ENCODE measurements at regions not wholly inside any gene's neighbourhood (a gene's known extent, or its start where the extent isn't known, plus 50 kb on each side); places are given as distances from the start of the nearest gene placed in this dataset.
"Not testable (repeated sequence)": the region's sequence is repeated elsewhere in the genome, so short reads cannot be mapped to it uniquely, and the experiment has no call there.

DNA sequence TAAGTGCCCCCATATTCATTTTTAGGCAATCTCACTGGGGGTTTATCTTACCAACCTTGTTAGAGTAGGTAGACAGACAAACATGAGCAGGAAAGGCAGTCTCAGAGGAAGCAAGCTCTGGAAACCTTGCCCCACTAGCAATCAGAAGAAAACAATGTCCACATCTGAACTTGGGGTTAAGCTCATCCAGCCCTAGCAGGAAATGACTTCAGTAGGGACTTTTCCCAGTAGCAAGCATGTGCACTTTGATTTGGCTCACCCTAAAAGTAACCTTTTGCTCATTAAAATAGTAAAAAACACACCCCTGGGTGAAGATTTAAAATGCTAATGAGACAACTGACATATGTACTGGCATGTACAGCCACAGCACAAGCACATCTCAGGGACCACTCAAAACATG is 175.5 kb downstream of the AKAIN1 start:
- no peak for DNase-seq (ENCODE audit: low spot score)

DNA sequence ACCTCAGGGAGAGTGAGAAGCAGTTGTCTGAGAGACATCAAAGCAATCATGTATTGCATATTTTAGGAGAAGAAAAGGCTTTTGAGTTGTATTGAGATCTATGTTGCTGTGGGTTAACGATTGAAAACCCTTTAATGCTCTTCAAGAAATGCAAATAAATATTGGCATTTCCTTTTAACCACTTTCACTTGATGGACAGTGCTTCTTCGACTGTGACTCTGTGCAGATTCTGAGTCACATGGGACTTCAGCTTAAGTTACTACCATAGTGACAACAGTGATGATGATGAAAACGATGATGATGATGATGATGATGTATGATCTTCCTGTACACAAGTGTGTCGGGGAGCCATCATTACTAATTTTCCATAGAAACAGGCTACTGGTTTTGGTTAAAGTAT is 181.8 kb downstream of the AKAIN1 start:
- no peak for DNase-seq (ENCODE audit: low spot score)

DNA sequence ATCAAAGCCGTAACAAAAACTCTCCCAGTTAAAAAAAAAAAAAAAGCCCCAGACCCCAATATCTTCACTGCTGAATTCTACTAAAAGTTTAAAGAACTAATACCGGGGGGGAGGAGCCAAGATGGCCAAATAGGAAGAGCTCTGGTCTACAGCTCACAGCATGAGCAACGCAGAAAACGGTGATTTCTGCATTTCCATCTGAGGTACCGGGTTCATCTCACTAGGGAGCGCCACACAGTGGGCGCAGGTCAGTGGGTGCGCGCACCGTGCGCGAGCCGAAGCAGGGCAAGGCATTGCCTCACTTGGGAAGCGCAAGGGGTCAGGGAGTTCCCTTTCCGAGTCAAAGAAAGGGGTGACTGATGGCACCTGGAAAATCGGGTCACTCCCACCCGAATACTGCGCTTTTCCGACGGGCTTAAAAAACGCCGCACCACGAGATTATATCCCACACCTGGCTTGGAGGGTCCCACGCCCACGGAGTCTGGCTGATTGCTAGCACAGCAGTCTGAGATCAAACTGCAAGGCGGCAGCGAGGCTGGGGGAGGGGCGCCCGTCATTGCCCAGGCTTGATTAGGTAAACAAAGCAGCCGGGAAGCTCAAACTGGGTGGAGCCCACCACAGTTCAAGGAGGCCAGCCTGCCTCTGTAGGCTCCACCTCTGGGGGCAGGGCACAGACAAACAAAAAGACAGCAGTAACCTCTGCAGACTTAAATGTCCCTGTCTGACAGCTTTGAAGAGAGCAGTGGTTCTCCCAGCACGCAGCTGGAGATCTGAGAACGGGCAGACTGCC is 192.8 kb downstream of the AKAIN1 start:
- DNase-seq (ENCODE audit: low spot score), result not testable (repeated sequence)

DNA sequence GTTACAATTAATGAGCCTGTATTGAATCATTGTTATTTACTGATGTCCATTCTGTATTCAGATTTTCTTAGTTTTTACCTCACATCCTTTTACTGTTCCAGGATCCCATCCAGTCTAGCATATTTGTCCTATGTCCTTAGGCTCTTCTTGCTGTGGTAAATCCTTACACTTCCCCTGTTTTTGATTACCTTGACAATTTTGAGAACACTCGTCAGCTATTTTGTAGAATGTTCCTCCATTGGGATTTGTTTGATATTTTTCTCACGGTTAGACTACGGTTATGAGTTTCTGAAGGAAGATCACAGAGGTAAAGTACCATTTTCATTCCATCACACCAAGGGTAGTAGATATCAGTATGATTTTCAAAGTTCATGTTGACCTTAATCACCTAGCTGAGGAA is 202.3 kb downstream of the AKAIN1 start:
- DNase-seq (ENCODE audit: low spot score), result no peak

DNA sequence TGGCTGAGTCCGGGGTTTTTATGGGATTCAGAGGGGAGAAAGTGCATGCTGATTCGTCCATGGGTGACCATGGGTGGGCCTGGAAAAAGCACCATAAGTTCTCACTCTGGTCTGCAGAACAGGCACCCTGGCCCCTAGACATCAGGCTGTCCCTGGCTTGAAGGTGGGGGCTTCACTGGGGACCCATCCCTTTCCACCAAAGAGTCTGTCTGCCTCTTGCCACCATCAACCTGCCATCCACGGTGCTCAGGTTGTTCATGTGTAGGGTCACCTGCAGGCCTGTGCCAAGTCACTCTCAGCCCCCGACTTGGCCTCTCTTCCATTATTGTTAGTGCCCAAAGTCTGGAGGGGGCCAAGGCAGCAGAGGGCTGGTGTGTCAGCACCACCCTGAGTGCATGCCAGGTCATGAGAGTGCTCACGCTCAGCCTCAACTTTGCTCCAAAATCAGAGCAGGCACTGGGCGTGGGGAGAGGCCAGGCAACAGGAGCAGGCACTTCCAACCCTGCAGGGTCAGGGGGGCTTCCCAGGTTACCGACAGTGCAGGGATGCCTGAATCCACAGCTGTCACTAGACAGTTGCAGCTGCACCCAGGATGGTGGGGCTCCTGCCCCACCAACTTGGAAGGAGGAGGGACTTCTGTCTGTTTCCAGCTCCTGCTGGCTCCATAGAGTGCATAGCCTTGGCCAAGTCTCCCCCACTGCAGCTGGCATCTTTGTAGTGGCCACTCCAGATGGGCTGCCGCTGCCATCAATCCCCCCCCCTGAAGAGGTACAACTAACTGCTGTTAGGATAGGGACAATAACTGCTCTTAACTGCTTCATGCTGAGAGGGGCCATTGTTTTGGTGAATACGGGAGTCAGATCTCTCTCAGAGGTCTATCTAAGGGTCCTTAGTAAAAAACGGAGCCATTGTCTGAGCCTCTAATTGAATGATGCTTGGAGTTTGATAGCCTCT is 209.3 kb downstream of the AKAIN1 start:
- DNase-seq (ENCODE audit: low spot score), result no peak

DNA sequence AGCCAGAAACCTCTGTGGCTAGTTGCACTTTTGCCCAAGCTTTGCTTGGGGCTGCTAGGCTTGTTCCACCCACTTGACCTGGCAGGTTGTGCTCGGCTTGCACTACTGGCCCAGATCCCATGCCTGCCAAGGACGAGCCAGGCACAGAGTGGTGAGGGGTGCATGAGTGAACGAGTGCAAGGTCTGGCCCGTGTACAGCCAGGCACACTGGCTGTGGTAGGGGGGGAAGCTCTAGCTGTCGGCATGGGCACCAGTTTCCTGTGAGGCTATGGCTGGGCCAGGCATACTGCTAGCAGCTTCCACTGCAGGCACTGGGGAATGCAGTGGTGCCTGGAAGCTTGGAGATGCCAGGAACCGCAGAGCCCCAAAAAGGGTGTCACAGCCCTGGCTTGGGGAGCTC is 210.4 kb downstream of the AKAIN1 start:
- no peak for DNase-seq (ENCODE audit: low spot score)

DNA sequence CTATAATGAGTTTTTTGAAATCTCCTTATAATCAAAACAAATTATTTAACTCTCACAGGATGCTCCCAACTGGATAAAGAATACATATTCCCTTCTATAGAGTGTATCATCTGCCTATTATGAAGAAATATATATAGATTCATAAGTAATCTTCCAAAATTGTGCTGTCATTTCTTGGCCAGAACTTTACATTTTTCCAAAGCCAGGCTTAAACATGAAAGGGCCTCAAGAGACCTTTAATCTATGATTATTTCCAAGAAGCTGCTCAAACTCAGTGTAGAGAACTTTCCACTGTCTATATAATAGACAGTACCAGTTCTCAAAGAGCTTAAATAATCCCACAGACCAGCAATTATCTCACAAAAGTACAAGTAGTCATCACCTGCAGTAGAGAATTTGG is 211.0 kb downstream of the AKAIN1 start:
- no peak for DNase-seq (ENCODE audit: low spot score)

DNA sequence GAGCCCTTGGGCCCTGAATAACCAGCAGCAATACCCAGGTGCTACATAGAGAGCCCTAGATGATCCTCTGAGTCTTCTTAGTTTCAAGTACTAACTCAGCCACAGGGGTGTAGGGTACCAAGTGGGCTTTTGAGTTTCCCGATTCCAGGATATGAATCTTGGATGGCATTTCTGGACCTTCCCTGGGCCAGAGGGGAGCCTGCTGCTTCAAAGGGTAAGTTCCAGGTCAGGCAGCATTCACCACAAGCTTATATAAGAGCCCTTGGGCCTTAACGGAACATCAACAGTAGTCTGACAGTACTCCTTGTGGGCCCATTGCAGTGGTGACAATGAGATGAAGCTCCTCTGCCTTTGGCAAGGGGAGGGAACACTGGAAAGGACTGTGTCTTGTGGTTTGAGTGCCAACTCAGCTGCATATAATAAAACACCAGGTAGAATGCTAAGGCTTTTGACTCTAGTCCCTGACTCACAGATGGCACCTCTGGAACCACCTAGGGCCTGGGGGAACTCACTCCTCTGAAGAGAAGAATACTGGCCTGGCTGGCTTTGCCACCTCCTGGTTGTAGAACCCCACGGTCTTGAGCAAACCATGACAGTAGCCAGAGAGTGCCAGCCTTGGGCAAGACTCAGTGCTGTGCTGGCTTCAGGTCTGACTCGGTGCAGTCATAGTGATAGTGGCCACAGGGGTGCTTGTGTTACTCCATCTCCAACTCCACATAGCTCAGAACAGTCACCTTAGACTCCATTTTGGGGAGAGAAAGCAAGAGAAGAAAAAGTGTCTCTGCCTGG is 235.7 kb downstream of the AKAIN1 start:
- DNase-seq (ENCODE audit: low spot score), result no peak

DNA sequence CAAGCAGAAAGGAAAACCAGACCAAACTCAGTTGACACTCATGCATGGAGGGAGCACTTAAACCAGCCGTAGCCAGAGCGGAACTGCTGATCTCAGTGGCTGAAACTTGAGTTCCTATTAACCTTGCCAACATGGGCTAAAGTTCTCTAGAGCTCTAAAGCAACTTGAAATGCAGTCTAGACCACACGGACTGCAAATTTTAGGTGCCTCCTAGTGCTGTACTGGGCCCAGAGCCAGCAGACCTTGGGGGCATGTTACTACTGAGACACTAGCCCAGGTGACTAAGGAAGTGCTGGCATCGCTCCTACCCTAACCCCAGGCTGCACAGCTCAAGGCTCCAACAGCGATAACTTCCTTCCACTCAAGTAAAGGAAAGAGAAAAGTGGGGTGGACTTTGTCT is 236.5 kb downstream of the AKAIN1 start:
- DNase-seq (ENCODE audit: low spot score), result no peak

DNA sequence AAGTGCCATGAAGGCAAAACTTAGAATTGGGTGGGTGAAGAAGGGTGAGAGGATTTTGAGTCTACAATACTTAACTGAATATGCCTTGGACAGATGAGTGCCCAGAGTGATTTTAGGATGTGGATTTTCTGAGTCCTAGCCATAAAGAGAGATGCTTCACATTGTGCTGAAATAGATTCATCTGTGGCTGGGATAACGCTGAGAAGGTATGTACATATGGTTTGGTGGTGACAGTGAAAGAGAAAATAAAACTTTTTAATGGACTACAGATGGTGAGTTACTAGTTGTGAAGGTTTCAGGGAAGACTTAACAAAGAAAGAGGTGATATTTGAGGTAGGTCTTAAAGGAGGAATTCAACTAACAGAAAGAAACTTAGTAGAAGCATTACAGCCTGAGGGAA is 265.8 kb downstream of the AKAIN1 start:
- no peak for DNase-seq (ENCODE audit: low spot score)

DNA sequence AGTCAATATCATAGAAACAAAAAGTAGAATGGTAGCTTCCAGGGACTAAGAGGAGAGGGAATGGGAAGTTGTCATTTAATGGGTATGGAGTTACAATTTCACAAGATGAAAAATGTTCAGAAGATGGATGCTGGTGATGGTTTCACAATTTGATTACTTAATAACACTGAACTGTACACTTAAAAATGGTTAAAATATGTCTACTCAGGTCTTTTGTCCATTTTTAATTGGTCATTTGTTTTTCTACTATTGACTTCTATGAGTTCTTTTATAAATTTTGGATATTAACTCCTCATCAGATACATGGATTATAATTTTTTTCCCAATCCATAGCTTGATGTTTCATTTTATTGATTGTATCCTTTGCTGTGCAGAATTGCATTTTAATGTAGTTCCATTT is 275.5 kb downstream of the AKAIN1 start:
- DNase-seq (ENCODE audit: low spot score), result no peak

DNA sequence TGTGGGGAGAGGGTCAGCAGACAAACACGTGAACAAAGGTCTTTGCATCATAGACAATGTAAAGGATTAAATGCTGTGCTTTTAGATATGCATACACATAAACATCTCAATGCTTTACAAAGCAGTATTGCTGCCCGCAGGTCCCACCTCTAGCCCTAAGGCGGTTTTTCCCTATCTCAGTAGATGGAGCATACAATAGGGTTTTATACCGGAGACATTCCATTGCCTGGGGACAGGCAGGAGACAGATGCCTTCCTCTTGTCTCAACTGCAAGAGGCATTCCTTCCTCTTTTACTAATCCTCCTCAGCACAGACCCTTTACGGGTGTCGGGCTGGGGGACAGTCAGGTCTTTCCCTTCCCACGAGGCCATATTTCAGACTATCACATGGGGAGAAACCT is 279.5 kb downstream of the AKAIN1 start:
- DNase-seq (ENCODE audit: low spot score), result not testable (repeated sequence)

DNA sequence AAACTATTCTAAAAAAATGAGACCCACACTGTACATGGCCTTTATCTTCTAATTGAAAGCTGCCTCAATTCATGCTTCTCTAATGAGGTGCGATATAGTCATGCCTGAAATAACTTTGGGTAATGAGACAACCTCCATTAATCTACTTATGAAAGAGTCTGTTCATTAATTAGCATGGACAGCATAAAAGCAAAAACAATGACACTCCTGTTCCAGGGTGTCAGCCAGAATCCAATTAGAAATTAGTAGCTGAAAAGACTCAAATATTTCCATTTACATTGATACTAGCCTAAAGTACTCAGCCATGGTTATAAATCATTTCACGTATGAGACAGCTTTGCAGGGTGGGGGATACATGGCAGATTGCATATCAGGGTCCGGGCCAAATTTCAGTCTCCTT is 288.7 kb downstream of the AKAIN1 start:
- DNase-seq (ENCODE audit: low spot score), result no peak

DNA sequence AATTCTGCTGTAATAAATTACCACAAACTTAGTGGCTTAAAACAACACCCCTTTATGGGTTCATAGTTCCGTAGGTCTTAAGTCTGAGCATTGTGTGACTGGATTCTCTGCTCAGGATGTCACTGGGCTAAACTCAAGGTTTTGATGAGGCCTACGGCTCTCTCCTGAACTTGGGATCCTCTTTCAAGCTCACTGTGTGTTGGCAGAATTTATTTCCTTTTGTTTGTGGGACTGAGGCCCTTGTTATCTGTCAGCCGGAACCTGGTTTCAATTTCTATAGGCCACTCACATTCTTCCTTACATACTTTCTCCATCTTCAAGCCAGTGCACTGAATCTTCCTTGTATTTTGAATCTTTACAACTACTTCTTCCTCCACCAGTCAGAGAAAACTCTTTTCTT is 290.2 kb downstream of the AKAIN1 start:
- DNase-seq (ENCODE audit: low spot score), result no peak

DNA sequence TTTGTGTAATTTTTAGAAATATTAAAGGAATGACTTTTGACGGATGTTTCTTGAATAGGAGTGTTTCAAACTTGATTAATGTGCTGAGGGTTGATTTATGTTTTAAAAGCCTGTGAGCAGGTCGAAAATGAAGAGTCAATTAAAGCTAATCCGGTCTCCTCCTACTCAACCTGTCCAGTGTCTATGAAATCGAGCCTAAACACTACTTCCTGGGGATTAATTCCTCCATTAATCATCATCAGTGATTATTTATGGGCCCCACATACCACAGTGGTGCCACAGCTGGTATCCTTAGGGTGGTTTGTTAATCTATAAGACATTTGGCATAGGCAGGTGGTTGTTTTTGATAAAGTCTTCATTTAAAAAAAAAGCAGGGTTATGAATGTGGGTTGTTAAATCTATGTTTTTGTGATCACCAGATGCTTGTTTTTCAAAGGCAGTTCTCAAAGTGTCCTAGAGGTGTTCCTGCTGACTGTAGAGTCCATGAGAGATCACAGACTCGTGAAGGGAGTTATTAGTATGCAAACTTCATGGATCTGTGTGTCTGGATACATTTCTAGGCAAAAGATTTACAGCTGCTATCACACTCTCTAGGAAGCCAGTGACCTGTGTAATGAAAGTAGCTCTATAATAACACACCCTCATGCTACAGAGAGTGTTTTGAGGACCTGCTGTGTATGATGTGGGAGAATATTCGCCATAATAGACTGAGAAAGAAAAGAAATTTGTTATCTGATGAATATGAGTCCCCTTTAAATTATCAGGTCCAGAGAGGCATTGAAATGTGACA is 308.6 kb downstream of the AKAIN1 start:
- DNase-seq (ENCODE audit: low spot score), result no peak

DNA sequence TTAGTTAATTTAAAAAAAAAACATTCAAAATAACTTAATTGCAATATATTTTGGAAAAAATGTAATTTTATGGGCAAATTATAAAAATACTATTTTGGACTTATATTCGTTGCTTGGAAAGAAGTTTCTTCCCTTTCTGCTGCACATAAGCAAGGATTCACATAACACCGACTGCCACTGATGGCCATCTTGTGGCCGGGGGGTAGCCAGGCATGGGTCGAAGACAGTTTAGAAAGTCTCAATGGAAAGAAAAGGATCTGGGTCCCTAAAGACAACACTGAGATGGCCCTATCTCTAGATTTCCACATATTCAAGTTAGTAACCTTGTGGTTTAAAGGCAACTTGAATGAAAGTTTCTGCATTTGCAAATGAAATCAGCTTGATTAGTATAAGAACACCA is 318.6 kb downstream of the AKAIN1 start:
- no peak for DNase-seq (ENCODE audit: low spot score)

DNA sequence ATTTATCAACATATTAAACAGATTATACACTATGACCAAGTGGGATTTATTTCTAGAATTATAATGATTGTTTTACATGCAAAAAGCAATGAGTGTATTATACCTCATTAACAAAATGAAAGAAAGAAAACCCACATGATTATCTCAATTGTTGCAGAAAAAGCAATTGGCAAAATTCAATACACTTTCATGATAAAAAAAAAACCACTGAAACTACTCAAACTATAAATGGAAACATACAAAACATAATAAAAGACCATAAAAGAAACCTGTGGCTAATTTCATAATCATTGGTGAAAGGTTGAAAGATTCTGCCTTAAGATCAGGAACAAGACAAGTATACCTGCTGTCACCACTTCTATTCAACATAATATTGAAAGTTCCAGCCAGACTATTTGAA is 325.9 kb downstream of the AKAIN1 start:
- no peak for DNase-seq (ENCODE audit: low spot score)

DNA sequence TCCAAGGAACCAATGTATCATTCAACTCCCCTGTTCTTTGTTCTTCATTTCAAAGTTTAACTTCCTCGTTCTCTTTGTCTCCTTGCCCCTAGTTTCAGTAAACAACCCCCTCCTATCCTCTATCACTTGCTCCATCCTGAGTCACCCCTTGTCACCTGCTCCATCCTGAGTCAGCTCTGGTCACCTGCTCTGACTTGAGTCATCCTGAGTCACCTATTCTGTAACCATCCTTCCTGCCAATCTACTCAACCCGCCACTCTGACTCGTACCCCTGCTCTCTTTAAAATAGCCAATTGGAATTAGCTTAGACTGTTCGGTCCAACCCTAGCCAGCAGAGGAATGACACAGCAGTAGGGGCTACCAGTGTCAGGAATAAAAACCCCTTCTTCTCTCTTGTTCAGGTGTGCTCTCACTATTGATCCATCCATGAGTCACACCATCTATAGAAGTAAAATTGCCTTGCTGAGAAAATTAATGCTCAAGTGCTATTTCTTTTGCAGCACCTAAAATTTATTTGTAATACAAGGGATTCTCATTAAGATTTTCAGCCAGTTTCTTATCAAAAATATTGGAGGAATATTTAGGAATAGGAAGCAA is 326.8 kb downstream of the AKAIN1 start:
- no peak for DNase-seq (ENCODE audit: low spot score)

DNA sequence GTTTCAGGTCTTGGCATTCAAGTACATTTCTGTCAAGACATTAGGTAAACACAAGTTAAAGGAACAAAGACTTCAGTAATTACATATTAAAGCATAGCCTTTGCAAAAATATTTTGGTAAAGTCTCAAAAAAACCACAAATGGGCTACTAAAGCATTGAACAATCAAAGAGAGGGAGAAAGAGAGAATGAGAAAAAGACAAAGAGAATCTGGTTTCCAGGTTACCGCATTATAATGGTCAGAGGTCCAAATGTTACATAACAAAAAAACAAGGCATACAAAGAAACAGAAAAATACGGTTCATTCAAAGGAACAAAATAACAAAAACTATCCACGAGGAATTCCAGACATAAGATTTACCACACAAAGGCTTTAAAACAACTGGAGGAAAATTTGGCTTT is 327.9 kb downstream of the AKAIN1 start:
- no peak for DNase-seq (ENCODE audit: low spot score)

DNA sequence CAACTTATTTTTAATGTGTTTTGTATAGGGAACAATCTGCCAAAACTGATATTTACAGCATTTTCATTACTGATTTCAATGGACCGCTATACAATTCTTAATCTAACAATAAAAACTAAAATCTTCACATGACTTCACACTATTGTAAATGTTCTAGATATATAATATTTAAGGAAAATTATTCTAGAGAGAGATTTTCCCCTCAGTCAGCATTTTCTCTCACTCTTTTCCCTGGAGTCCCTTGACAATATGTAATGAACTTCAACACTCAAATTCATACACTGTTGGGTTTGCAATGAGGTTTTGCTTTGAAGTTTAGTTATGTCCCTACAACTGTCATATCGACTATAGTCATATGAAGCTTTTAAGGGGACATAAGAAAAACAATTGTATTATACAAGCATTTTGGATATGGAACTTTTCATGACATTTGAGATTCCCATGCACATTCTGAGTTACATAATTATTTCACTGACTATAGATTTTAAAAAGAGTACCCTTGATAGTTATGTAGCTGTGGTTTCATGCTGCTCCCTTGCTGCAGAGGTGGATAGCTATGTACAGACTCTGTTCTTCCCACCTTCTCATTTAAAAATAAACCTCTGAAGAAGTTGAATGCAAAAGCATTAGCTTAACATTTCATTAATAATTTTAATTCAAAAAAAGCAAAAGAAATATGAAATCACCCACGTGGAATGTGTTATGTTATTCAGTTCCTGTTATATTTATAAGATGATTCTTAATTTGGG is 338.5 kb downstream of the AKAIN1 start:
- no peak for DNase-seq (ENCODE audit: low spot score)

DNA sequence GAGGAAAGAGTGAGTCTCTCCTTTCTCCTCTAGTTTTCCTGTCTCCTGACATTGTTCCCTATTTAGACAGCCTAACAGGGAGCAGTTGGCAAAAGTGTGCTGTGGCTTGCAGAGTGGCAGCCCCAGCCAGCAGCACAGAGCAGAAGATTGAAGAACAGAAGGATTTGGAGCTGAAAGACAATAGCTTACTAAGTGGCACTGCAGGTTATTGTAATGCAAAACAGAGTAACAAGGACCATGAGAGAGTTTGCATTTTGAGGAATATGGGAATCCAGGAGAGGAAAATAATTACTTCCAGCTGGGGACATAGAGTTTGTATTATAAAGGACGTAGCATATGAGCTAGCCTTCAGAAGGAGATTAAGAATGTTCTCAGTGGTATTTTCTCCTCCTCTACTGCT is 342.4 kb downstream of the AKAIN1 start:
- DNase-seq (ENCODE audit: low spot score), result no peak
